WTC11 (cell line): ENCODE measurements at regions not wholly inside any gene's neighbourhood (a gene's known extent, or its start where the extent isn't known, plus 50 kb on each side); places are given as distances from the start of the nearest gene placed in this dataset.

ENCODE experiments used
- ELF4 ChIP-seq: sonication (generic); formaldehyde crosslinking; IDR thresholded peaks from 2 replicates; pipeline ENCODE4 v1.8.1; 2022; ENCODE audit warnings: low read depth, mild to moderate bottlenecking, moderate library complexity, missing genetic modification reagents
- GABPB1 ChIP-seq: sonication (generic); formaldehyde crosslinking; IDR thresholded peaks from 2 replicates; pipeline ENCODE4 v1.8.1; 2023; ENCODE audit warnings: mild to moderate bottlenecking, missing genetic modification reagents
- NR2C2 ChIP-seq: sonication (generic); formaldehyde crosslinking; IDR thresholded peaks from 2 replicates; pipeline ENCODE4 v1.8.0; 2022; ENCODE audit warnings: mild to moderate bottlenecking, missing genetic modification reagents
- NR3C1 ChIP-seq: sonication (generic); formaldehyde crosslinking; conservative IDR thresholded peaks from 2 replicates; pipeline ENCODE4 v1.8.1; 2023; ENCODE audit warnings: low read depth, mild to moderate bottlenecking, missing genetic modification reagents
- RELA ChIP-seq: sonication (generic); formaldehyde crosslinking; IDR thresholded peaks from 2 replicates; pipeline ENCODE4 v1.8.1; 2022; ENCODE audit warnings: missing genetic modification reagents, mild to moderate bottlenecking, borderline replicate concordance
- ZNF416 ChIP-seq: fragments of 250-450 bp; sonication (Bioruptor Pico); IDR thresholded peaks from 2 replicates; pipeline ENCODE4 v1.9.0; 2021; ENCODE audit warnings: mild to moderate bottlenecking, inconsistent platforms
- ZNF423 ChIP-seq: fragments of 250-450 bp; sonication (Bioruptor Pico); IDR thresholded peaks from 2 replicates; pipeline ENCODE4 v2.1.2; 2022; ENCODE audit warnings: mild to moderate bottlenecking, moderate library complexity
- TF ChIP-seq, protein P1 (sequence below): sonication (generic); formaldehyde crosslinking; IDR thresholded peaks from 2 replicates; pipeline ENCODE4 v1.8.0; 2023; ENCODE audit warnings: missing genetic modification reagents

DNA sequence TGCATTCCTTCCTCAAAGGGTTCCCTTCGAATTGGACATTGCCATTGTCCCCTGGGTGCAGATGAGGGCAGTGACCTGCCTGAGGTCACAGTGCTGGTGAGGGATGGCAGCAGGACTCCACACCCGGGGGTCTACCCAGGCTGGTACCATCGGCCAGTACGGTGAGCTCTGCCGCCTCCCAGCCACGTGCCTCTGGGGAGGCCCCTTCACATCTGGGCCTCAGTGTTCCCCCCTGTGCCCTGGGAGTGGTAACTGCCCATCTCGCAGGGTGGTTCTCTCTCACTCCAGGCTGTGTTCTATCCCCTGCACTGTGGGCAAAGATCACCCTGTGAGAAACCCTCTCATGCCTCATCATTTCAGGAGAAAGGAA is 99.4 kb upstream of the IQSEC1 start:
- TF ChIP-seq, protein P1, sequence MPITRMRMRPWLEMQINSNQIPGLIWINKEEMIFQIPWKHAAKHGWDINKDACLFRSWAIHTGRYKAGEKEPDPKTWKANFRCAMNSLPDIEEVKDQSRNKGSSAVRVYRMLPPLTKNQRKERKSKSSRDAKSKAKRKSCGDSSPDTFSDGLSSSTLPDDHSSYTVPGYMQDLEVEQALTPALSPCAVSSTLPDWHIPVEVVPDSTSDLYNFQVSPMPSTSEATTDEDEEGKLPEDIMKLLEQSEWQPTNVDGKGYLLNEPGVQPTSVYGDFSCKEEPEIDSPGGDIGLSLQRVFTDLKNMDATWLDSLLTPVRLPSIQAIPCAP (CRISPR knock-in tag) = no peak
- no peak for TF ChIP-seq RELA
- no peak for TF ChIP-seq NR2C2 (CRISPR knock-in tag)
- no peak for TF ChIP-seq GABPB1 (CRISPR knock-in tag)
- no peak for TF ChIP-seq NR3C1 (CRISPR knock-in tag)
- no peak for TF ChIP-seq ZNF416 (CRISPR knock-in tag)
- no peak for TF ChIP-seq ELF4 (CRISPR knock-in tag)
- TF ChIP-seq ZNF423 (CRISPR knock-in tag) = no peak
